ENCODE measurements at regions not wholly inside any gene's neighbourhood (a gene's known extent, or its start where the extent isn't known, plus 50 kb on each side); places are given as distances from the start of the nearest gene placed in this dataset.

- TF ChIP-seq, protein P1, sequence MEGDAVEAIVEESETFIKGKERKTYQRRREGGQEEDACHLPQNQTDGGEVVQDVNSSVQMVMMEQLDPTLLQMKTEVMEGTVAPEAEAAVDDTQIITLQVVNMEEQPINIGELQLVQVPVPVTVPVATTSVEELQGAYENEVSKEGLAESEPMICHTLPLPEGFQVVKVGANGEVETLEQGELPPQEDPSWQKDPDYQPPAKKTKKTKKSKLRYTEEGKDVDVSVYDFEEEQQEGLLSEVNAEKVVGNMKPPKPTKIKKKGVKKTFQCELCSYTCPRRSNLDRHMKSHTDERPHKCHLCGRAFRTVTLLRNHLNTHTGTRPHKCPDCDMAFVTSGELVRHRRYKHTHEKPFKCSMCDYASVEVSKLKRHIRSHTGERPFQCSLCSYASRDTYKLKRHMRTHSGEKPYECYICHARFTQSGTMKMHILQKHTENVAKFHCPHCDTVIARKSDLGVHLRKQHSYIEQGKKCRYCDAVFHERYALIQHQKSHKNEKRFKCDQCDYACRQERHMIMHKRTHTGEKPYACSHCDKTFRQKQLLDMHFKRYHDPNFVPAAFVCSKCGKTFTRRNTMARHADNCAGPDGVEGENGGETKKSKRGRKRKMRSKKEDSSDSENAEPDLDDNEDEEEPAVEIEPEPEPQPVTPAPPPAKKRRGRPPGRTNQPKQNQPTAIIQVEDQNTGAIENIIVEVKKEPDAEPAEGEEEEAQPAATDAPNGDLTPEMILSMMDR (IDR thresholded peaks at IDR 0.05): no peak
- no peak for TF ChIP-seq POLR2A (IDR thresholded peaks at IDR 0.05)
These were observed 297.2 kb upstream of the PLXNA2 start for GRCh38 chr1:208541225-208541855.

Data from lower leg skin (tissue), 3 donors.